ENCODE measurements at regions not wholly inside any gene's neighbourhood (a gene's known extent, or its start where the extent isn't known, plus 50 kb on each side); places are given as distances from the start of the nearest gene placed in this dataset.

DNA sequence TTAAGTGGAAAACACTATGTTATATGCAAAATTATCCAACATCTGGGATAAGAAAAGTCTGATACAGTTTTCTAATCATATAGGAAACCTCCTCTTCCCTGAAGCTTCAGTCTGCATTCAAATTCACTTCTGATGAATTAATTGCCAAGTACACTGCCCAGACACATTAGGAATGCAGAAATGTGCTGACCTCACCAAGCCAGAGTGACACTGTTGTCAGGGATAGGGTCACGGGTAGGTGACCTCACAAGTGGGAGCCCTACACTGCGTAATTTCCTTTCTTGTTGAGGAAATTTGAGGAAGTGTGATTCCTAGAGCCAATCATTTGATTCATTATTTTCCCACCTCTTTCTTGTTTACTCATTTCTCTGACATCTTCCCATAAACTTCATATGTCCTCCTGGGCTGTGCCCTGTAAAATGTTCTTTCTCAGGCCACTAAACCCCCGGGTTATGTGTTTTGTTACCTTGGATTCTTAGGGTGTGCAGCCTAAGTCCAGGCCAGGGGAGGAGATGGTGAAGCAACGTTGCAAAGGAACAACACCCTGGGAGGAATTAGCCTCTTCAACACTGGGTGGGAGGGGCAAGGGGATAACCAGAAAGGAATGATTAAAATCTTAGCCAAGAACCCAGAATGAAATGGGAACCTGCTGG lies 411.9 kb downstream of the MTRR start:
- TF ChIP-seq, protein P1, sequence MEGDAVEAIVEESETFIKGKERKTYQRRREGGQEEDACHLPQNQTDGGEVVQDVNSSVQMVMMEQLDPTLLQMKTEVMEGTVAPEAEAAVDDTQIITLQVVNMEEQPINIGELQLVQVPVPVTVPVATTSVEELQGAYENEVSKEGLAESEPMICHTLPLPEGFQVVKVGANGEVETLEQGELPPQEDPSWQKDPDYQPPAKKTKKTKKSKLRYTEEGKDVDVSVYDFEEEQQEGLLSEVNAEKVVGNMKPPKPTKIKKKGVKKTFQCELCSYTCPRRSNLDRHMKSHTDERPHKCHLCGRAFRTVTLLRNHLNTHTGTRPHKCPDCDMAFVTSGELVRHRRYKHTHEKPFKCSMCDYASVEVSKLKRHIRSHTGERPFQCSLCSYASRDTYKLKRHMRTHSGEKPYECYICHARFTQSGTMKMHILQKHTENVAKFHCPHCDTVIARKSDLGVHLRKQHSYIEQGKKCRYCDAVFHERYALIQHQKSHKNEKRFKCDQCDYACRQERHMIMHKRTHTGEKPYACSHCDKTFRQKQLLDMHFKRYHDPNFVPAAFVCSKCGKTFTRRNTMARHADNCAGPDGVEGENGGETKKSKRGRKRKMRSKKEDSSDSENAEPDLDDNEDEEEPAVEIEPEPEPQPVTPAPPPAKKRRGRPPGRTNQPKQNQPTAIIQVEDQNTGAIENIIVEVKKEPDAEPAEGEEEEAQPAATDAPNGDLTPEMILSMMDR (IDR thresholded peaks at IDR 0.05; ENCODE audit: low read length, missing control alignments): no peak
- no peak for DNase-seq (ENCODE audit: low read depth)
- no peak overlapping the region for H3K4me3 ChIP-seq (replicated peaks; ENCODE audit: low read depth, low read length)

DNA sequence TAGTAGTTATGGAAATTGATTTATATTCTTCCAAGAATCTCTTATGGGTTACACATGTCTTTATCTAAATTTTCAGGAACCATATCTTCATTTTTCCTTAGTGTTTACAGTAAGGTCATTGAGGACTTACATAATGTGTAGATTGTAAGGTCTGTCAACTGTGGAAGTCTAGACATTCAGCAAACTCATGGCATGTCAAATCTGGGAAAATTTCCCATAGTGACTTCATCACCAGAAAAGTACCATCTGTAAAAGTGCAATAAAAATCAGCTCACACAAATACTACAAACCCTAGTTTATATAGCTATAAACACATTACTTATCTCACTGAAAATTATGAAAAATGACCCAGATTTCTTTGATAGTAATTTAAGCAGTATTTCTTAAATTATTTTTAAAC lies 419.4 kb downstream of the MTRR start:
- no peak overlapping the region for H3K4me3 ChIP-seq (replicated peaks; ENCODE audit: low read depth, low read length)
- no peak for DNase-seq (ENCODE audit: low read depth)
- TF ChIP-seq, protein P1 (IDR thresholded peaks at IDR 0.05; ENCODE audit: low read length, missing control alignments): no peak

DNA sequence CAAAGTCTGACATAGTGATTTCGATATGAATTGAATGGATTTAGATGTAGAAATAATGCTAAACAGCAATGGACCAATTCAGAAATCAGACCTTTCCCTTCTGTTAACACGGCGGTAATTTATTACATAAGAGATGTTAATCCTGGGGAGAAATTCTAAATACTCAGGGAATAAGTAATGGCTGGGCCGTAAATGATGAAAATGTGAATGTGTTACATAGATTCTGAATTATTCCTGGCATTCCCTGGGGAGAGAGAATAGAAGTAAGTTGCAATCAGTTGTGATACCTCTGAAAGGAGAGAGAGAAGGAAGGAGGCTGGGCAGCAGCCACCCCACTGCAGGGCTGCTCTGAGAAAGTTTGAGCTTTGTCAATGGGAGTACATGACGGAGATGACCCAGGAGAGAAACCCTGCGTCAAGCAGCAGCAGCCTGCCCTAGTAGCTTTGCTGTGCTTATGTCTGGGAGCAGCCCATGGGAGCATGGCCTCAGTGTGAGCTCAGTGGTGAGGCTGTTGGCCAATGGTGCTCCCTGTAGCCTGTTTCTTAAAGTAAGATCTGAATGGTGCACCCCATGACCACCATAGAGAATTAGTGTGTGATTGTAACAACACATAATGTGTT lies 420.1 kb downstream of the MTRR start:
- no peak overlapping the region for H3K4me3 ChIP-seq (replicated peaks; ENCODE audit: low read depth, low read length)
- TF ChIP-seq, protein P1 (IDR thresholded peaks at IDR 0.05; ENCODE audit: low read length, missing control alignments): no peak
- no peak for DNase-seq (ENCODE audit: low read depth)

DNA sequence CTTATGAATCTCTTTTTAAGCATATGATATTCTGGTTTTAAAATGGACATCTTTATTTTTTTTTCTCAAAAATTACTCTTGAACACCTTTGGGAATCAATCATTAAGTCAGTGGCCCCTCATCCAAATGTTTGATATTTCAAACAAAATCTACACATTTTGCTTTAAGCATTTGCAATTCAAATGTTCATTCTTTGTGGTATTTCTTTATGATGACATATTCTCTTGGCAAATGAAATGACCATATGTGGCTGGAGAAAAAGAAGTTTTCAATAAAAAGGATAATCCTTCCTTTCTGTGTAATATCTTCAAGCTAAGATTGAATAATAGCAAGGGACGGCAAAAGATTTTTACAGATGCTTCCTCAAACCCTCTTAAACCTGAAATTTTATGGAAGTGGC lies 420.8 kb downstream of the MTRR start:
- no peak for DNase-seq (ENCODE audit: low read depth)
- H3K4me3 ChIP-seq (replicated peaks; ENCODE audit: low read depth, low read length): no peak overlapping the region
- TF ChIP-seq, protein P1 (IDR thresholded peaks at IDR 0.05; ENCODE audit: low read length, missing control alignments): no peak

DNA sequence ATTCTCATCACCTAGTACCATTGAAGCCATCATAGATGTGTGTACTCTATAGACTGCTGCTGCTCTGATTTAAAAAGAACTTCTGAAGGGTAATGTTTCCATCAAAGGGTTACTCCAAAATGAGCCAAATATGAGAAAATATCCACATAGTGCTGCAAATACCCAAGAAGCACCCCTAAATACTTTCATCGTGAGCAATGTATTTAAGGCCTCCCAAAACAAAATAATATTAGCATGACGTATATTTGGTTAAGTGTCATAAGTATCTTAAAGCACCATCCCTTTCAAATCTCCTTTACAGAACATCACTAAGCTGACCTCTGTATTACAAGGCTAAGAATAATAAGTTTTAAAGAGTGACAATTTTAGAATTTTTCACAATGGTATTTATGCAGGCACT lies 421.8 kb downstream of the MTRR start:
- H3K4me3 ChIP-seq (replicated peaks; ENCODE audit: low read depth, low read length): no peak overlapping the region
- TF ChIP-seq, protein P1 (IDR thresholded peaks at IDR 0.05; ENCODE audit: low read length, missing control alignments): no peak
- DNase-seq (ENCODE audit: low read depth): no peak

DNA sequence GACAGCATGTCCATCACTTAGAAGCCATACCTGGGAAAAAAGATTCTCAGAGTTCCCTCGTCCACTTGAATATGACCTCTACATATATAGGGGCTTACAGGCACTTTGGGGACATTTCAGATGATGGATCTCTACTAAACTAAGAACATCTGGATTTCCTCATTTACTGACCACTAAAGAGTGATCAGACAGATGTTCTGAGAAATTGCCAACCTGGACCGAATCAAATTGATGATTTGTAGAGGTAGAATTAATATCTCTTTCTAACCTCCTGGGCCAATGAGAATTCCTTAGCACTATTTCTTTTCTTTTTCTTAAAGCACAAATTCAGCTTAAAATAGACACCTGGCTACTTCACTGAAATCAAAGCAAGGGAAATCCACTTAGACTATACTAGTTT lies 422.7 kb downstream of the MTRR start:
- H3K4me3 ChIP-seq (replicated peaks; ENCODE audit: low read depth, low read length): no peak overlapping the region
- no peak for DNase-seq (ENCODE audit: low read depth)
- TF ChIP-seq, protein P1 (IDR thresholded peaks at IDR 0.05; ENCODE audit: low read length, missing control alignments): no peak

DNA sequence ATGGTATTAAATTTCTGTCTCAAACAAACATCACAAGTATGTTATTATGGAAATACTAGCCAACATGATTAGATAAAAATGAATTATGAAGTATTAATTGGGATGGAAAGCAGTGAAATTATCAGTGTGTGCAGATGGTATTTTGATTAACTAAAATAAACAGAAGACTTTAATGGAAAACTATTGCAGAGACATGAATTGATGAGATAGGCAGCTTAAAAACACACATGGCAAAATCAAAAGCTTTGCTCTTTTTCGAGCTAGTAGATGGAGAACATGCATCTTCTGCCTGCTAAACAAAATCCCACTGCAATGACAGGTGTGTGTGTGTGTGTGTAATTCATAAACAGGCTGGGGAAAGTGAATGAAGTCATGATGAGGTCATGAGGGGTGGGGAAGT lies 426.2 kb downstream of the MTRR start:
- TF ChIP-seq, protein P1 (IDR thresholded peaks at IDR 0.05; ENCODE audit: low read length, missing control alignments): no peak

More for the DNA sequence above, 426.2 kb downstream of the MTRR start:
- DNase-seq (ENCODE audit: low read depth): no peak
- no peak overlapping the region for H3K4me3 ChIP-seq (replicated peaks; ENCODE audit: low read depth, low read length)

Data from fibroblast of pulmonary artery (primary cell).